ENCODE measurements at regions not wholly inside any gene's neighbourhood (a gene's known extent, or its start where the extent isn't known, plus 50 kb on each side); places are given as distances from the start of the nearest gene placed in this dataset.

DNA sequence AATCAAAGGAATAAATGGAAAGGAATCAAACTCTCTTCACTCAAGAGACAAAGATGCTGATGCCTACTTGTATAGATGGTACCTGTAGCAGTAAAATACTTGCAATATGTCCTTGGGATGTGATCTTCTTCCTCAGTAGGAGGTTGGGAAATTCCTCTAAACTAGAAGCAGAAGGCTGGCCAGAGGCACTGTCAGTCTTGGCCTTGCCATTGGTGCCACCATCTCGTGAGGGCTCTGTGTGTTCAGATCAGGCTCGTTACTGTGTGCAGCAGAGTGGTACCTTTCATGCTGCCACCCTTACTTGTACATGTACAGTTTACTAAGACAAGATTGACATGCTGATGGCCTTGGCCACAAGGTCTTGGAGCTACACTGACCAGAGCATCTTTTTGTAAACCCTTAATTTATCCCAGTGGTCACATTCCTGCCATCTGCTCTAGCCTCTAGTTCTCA lies 169.0 kb downstream of the MYCN start:
- Mint-ChIP-seq H3K4me3 (no peak overlapping the region), H3K9me3 (no peaks in the 10 kb centered on the region), H3K27ac (ENCODE audit: unreplicated experiment) (no peak overlapping the region), H3K4me1 (peaks cover 39% of the 10 kb centered on the region), H3K36me3 (ENCODE audit: low read depth) (no peaks in the 10 kb centered on the region), H3K27me3 (ENCODE audit: low read depth) (no peaks in the 10 kb centered on the region)
- DNase-seq (ENCODE audit: low read depth, low spot score), result no peak
- TF ChIP-seq, protein P1, sequence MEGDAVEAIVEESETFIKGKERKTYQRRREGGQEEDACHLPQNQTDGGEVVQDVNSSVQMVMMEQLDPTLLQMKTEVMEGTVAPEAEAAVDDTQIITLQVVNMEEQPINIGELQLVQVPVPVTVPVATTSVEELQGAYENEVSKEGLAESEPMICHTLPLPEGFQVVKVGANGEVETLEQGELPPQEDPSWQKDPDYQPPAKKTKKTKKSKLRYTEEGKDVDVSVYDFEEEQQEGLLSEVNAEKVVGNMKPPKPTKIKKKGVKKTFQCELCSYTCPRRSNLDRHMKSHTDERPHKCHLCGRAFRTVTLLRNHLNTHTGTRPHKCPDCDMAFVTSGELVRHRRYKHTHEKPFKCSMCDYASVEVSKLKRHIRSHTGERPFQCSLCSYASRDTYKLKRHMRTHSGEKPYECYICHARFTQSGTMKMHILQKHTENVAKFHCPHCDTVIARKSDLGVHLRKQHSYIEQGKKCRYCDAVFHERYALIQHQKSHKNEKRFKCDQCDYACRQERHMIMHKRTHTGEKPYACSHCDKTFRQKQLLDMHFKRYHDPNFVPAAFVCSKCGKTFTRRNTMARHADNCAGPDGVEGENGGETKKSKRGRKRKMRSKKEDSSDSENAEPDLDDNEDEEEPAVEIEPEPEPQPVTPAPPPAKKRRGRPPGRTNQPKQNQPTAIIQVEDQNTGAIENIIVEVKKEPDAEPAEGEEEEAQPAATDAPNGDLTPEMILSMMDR (conservative IDR thresholded peaks at IDR 0.05), result no peak

DNA sequence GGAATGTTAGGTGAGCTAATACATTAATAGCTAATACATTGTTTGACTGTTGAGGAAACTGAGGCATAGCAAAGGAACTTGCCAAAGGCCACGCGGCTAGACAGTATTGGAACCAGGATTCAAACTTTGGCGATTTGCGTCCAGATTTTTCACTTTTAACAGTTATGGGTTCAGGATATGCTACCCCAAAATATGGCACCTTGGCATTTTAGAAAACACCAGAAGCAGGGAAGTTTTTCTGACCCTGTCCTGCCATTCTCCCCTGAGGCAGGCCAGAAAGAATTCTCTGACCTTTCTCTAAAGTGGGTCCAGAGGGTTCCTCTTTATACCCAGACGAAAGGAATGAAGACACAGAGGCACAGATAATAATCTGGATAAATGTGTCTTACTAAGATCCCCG lies 166.9 kb downstream of the MYCN start:
- Mint-ChIP-seq H3K4me3 (no peak overlapping the region), H3K27me3 (ENCODE audit: low read depth) (no peaks in the 10 kb centered on the region), H3K27ac (ENCODE audit: unreplicated experiment) (no peak overlapping the region), H3K36me3 (ENCODE audit: low read depth) (no peaks in the 10 kb centered on the region), H3K4me1 (peaks cover 54% of the 10 kb centered on the region), H3K9me3 (no peaks in the 10 kb centered on the region)
- no peak for DNase-seq (ENCODE audit: low read depth, low spot score)
- TF ChIP-seq, protein P1 (conservative IDR thresholded peaks at IDR 0.05), result no peak

DNA sequence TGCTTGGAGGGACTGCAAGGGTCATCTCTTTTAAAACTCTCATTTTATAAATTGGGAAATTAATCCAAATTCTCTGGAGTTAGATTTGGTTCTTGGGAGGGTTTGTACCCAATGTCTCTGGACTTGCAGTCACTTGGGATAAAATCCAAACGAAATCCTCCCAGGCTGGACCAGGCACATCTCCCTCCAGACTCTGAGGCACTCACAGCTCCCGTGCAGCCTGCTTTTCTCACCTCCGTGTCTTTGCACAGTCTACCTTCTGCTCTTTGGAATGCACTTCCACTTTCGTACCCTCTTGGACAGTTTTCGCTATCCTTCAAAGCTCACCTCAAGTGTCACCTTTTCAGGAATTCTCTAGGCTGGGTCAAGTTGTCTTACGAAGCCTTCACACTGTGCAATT lies 166.3 kb downstream of the MYCN start:
- Mint-ChIP-seq H3K9me3 (no peaks in the 10 kb centered on the region), H3K36me3 (ENCODE audit: low read depth) (no peaks in the 10 kb centered on the region), H3K27me3 (ENCODE audit: low read depth) (no peaks in the 10 kb centered on the region), H3K4me1 (peaks cover 56% of the 10 kb centered on the region), H3K4me3 (no peak overlapping the region), H3K27ac (ENCODE audit: unreplicated experiment) (no peak overlapping the region)
- no peak for DNase-seq (ENCODE audit: low read depth, low spot score)
- TF ChIP-seq, protein P1 (conservative IDR thresholded peaks at IDR 0.05), result no peak

DNA sequence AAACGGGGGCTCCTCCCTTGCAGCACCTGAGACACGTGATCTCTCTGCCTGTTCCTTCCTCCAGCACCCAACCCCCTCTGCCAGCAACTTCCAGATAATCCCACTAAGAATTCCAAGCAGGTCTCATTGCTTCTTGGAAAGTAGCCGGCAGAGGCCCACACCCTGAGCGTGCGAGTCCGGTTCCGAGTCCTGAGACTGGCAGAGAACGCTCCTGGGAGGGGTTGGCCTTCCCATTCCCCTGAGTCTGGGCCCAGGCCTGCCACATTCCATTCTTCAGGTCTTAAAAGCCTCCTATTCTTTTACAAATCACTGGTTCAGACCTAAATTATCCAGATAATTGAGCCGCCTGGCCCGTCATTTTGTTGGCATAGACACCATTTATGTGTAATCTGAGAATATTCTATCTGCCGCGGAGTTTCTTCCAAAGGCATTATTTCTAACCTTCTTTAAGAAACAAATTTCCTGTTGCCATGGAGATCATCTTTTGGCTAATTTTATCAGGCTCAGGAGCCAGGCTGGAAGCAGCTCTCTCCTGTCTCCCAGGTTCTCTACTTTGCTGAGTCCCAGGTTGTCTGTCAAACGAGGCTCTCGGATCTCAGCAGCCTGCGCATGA lies 165.4 kb downstream of the MYCN start:
- TF ChIP-seq, protein P1 (conservative IDR thresholded peaks at IDR 0.05), result no peak
- H3K36me3 Mint-ChIP-seq (ENCODE audit: low read depth), result no peaks in the 10 kb centered on the region
- DNase-seq (ENCODE audit: low read depth, low spot score), result no peak
- no peak overlapping the region for H3K27ac Mint-ChIP-seq (ENCODE audit: unreplicated experiment)
- H3K9me3 Mint-ChIP-seq, result no peaks in the 10 kb centered on the region
- H3K4me3 Mint-ChIP-seq, result no peak overlapping the region
- H3K27me3 Mint-ChIP-seq (ENCODE audit: low read depth), result no peaks in the 10 kb centered on the region
- H3K4me1 Mint-ChIP-seq, result peaks cover 60% of the 10 kb centered on the region

DNA sequence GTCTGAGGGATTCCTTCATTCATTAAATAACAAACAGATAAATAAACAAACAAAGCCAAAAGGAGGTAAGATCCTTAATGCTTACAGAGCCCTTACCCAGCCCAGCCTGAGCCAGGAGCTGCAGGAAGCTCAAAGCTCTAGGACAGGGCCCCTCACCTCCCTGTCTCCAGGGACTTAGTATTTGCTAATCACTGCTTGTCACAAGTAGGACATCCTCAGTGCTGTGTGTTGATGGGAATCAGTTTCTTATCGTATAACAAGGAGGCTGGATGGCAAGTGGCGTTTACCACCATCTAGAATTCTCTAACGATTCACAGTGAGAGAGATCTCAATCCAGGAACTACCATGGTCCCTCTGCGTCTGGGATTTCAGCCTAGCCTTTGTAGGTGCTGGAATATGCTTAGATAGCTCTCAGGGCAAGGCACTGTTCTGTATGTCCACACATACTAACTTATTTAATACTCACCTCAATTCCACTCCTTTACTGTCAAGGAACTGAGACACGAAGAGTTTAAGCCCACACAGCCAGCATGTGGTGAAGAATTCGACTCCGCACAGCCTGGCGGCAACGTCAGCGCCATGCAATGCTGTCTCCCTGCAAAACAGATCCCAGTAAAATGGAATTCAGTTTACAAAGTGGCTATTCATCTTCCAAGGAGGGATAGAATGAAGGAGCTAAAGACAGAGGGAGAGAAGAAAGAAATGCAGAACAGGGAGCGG lies 164.8 kb downstream of the MYCN start:
- H3K4me3 Mint-ChIP-seq, result no peak overlapping the region
- H3K36me3 Mint-ChIP-seq (ENCODE audit: low read depth), result no peaks in the 10 kb centered on the region
- H3K27ac Mint-ChIP-seq (ENCODE audit: unreplicated experiment), result no peak overlapping the region
- H3K27me3 Mint-ChIP-seq (ENCODE audit: low read depth), result no peaks in the 10 kb centered on the region
- no peaks in the 10 kb centered on the region for H3K9me3 Mint-ChIP-seq
- TF ChIP-seq, protein P1 (conservative IDR thresholded peaks at IDR 0.05), result no peak
- peaks cover 59% of the 10 kb centered on the region for H3K4me1 Mint-ChIP-seq
- DNase-seq (ENCODE audit: low read depth, low spot score), result no peak

Measured in neural crest cell (in vitro differentiated cells).